Neural cell (in vitro differentiated cells): ENCODE measurements at regions not wholly inside any gene's neighbourhood (a gene's known extent, or its start where the extent isn't known, plus 50 kb on each side); places are given as distances from the start of the nearest gene placed in this dataset.

Experiments used
- H2AFZ ChIP-seq: fragments of 200-600, 300-800 bp; sonication (generic), shearing (Covaris generic); 2 replicates; pipeline ENCODE4 v1.6.0; 2014; ENCODE audit warnings: low read depth, mild to moderate bottlenecking, antibody characterized with exemption, low read length, moderate library complexity
- H3F3A ChIP-seq: fragments of 200-600 bp; shearing (Covaris generic); 2 replicates; pipeline ENCODE4 v1.6.1; 2016; ENCODE audit warnings: mild to moderate bottlenecking, moderate library complexity, mixed read lengths, antibody characterized with exemption, low read length; ENCODE audit not compliant: insufficient read depth, poor library complexity, severe bottlenecking
- H3K27ac ChIP-seq: fragments of 200-600, 300-800 bp; sonication (generic), shearing (Covaris generic); 2 replicates; pipeline ENCODE4 v1.5.1; 2014; ENCODE audit warnings: mild to moderate bottlenecking, low read length, moderate library complexity
- H3K27me3 ChIP-seq: fragments of 300-800, 200-600 bp; sonication (generic), shearing (Covaris generic); 2 replicates; pipeline ENCODE4 v1.6.0; 2014; ENCODE audit warnings: mild to moderate bottlenecking, low read depth, low read length, moderate library complexity; ENCODE audit not compliant: insufficient read depth
- H3K36me3 ChIP-seq: fragments of 300-800, 200-600 bp; sonication (generic), shearing (Covaris generic); 2 replicates; pipeline ENCODE4 v1.5.1; 2014; ENCODE audit warnings: mild to moderate bottlenecking, antibody characterized with exemption, low read length, moderate library complexity; ENCODE audit not compliant: insufficient read depth
- H3K4me2 ChIP-seq: fragments of 300-800, 200-600 bp; sonication (generic), shearing (Covaris generic); 2 replicates; pipeline ENCODE4 v1.6.0; 2014; ENCODE audit warnings: mild to moderate bottlenecking, low read length
- H3K4me3 ChIP-seq: fragments of 300-800, 200-600 bp; sonication (generic), shearing (Covaris generic); 2 replicates; pipeline ENCODE4 v1.5.1; 2014; ENCODE audit warnings: mild to moderate bottlenecking, low read length, moderate library complexity
- H3K79me2 ChIP-seq: fragments of 200-600 bp; shearing (Covaris generic); replicated peaks from 2 replicates; pipeline ENCODE4 v1.6.0; 2014; ENCODE audit warnings: mild to moderate bottlenecking, low read length, moderate library complexity; ENCODE audit not compliant: insufficient read depth
- H3K9ac ChIP-seq: fragments of 300-800, 200-600 bp; sonication (generic), shearing (Covaris generic); 2 replicates; pipeline ENCODE4 v1.6.1; 2016; ENCODE audit warnings: mild to moderate bottlenecking, low read length, mixed read lengths
- H3K9me2 ChIP-seq: fragments of 200-600 bp; shearing (Covaris generic); 2 replicates; pipeline ENCODE4 v1.6.1; 2016; ENCODE audit warnings: mild to moderate bottlenecking, low read length, mixed read lengths; ENCODE audit not compliant: insufficient read depth
- H3K9me3 ChIP-seq: fragments of 200-600, 300-800 bp; sonication (generic), shearing (Covaris generic); 2 replicates; pipeline ENCODE4 v1.6.1; 2016; ENCODE audit warnings: mild to moderate bottlenecking, mixed run types, low read length, moderate library complexity, mixed read lengths
- H4K20me1 ChIP-seq: fragments of 200-600 bp; shearing (Covaris generic); 2 replicates; pipeline ENCODE4 v1.6.1; 2016; ENCODE audit warnings: mild to moderate bottlenecking, mixed run types; ENCODE audit not compliant: insufficient read depth
- EP300 ChIP-seq: fragments of 450-650 bp; conservative IDR thresholded peaks from 2 replicates; pipeline ENCODE4 v1.6.1; 2014; ENCODE audit warnings: antibody characterized with exemption, mild to moderate bottlenecking, moderate library complexity; ENCODE audit not compliant: poor library complexity, severe bottlenecking
- EZH2 ChIP-seq: fragments of 200-600, 300-800 bp; shearing (Covaris generic), sonication (generic); IDR thresholded peaks from 2 replicates; pipeline ENCODE4 v1.6.1; 2014; ENCODE audit warnings: antibody characterized with exemption, low read length, borderline replicate concordance, mild to moderate bottlenecking; ENCODE audit not compliant: insufficient read depth, poor library complexity, severe bottlenecking
- MXI1 ChIP-seq: fragments of 450-650 bp; conservative IDR thresholded peaks from 2 replicates; pipeline ENCODE4 v1.6.1; 2014; ENCODE audit warnings: antibody characterized with exemption, mild to moderate bottlenecking; ENCODE audit not compliant: poor library complexity, severe bottlenecking
- POLR2AphosphoS5 ChIP-seq: IDR thresholded peaks from 2 replicates; pipeline ENCODE4 v1.6.1; 2012
- RAD21 ChIP-seq: fragments of 450-650 bp; conservative IDR thresholded peaks from 2 replicates; pipeline ENCODE4 v1.6.1; 2014; ENCODE audit warnings: antibody characterized with exemption, mild to moderate bottlenecking, moderate library complexity
- SMC3 ChIP-seq: fragments of 450-650 bp; conservative IDR thresholded peaks from 2 replicates; pipeline ENCODE4 v1.6.1; 2014; ENCODE audit warnings: antibody characterized with exemption, mild to moderate bottlenecking, moderate library complexity; ENCODE audit not compliant: poor library complexity
- TAF1 ChIP-seq: IDR thresholded peaks from 2 replicates; pipeline ENCODE4 v1.6.1; 2012; ENCODE audit warnings: low read depth
- TF ChIP-seq, protein P1 (sequence below): fragments of 450-650 bp; IDR thresholded peaks from 2 replicates; pipeline ENCODE4 v1.5.1; 2014; ENCODE audit warnings: antibody characterized with exemption, mild to moderate bottlenecking, moderate library complexity; ENCODE audit not compliant: poor library complexity, severe bottlenecking
- TF ChIP-seq, protein P2 (sequence below): IDR thresholded peaks from 2 replicates; pipeline ENCODE4 v1.6.1; 2012; ENCODE audit warnings: borderline replicate concordance

- Histone ChIP-seq H4K20me1 (no peaks in the 10 kb centered on the region), H3K9ac (no peak overlapping the region), H3K4me2 (no peak overlapping the region), H3K9me2 (no peaks in the 10 kb centered on the region), H3K9me3 (no peaks in the 10 kb centered on the region), H3F3A (no peaks in the 10 kb centered on the region), H3K27me3 (no peaks in the 10 kb centered on the region), H3K4me3 (no peak overlapping the region), H2AFZ (no peak overlapping the region), H3K36me3 (no peaks in the 10 kb centered on the region), H3K79me2 (no peaks in the 10 kb centered on the region), H3K27ac (no peak overlapping the region)
- TF ChIP-seq RAD21 (no peak), SMC3 (no peak)
- TF ChIP-seq, protein P1, sequence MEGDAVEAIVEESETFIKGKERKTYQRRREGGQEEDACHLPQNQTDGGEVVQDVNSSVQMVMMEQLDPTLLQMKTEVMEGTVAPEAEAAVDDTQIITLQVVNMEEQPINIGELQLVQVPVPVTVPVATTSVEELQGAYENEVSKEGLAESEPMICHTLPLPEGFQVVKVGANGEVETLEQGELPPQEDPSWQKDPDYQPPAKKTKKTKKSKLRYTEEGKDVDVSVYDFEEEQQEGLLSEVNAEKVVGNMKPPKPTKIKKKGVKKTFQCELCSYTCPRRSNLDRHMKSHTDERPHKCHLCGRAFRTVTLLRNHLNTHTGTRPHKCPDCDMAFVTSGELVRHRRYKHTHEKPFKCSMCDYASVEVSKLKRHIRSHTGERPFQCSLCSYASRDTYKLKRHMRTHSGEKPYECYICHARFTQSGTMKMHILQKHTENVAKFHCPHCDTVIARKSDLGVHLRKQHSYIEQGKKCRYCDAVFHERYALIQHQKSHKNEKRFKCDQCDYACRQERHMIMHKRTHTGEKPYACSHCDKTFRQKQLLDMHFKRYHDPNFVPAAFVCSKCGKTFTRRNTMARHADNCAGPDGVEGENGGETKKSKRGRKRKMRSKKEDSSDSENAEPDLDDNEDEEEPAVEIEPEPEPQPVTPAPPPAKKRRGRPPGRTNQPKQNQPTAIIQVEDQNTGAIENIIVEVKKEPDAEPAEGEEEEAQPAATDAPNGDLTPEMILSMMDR = no peak
These were observed 79.6 kb downstream of the ANKRD60 start for GRCh38 chr20:58148891-58149290.

GRCh38 chr20:58147628-58148370, 80.7 kb downstream of the ANKRD60 start:
- Histone ChIP-seq H3F3A (no peaks in the 10 kb centered on the region), H3K4me3 (no peak overlapping the region), H3K36me3 (no peaks in the 10 kb centered on the region), H3K27ac (no peak overlapping the region), H4K20me1 (no peaks in the 10 kb centered on the region), H3K9ac (no peak overlapping the region), H3K4me2 (no peak overlapping the region), H3K27me3 (no peaks in the 10 kb centered on the region), H3K79me2 (no peaks in the 10 kb centered on the region), H3K9me3 (no peaks in the 10 kb centered on the region), H2AFZ (no peak overlapping the region), H3K9me2 (no peaks in the 10 kb centered on the region)
- no peak for TF ChIP-seq MXI1

DNA sequence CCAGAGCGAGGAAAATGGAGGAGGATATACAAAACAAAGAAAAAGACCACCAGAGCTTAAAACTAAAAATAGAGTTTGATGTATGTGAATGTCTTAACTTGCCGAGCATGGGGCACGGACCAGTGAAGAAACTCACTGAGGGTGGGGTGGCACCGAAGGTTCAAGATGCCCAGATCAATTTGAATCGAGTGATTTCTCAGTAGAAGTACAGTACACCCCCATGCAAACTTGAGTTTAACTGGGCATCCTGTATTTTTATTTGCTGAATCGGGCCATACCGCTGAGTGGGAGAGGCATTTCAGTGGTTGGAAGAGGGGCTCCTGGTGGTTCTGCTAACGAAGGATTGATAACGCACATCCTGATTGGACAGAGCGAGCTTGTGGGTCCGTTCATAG, 81.7 kb downstream of the ANKRD60 start:
- Histone ChIP-seq H3K79me2 (no peaks in the 10 kb centered on the region), H3K9me2 (no peaks in the 10 kb centered on the region), H2AFZ (no peak overlapping the region), H3K27me3 (no peaks in the 10 kb centered on the region), H3K27ac (no peak overlapping the region), H3K4me3 (no peak overlapping the region), H3K36me3 (no peaks in the 10 kb centered on the region), H4K20me1 (no peaks in the 10 kb centered on the region), H3K9me3 (no peaks in the 10 kb centered on the region), H3K9ac (no peak overlapping the region), H3F3A (no peaks in the 10 kb centered on the region), H3K4me2 (no peak overlapping the region)
- TF ChIP-seq TAF1 (no peak), EZH2 (no peak), MXI1 (no peak), RAD21 (no peak), EP300 (no peak), POLR2AphosphoS5 (no peak), SMC3 (no peak)
- TF ChIP-seq, protein P1 = no peak
- TF ChIP-seq, protein P2, sequence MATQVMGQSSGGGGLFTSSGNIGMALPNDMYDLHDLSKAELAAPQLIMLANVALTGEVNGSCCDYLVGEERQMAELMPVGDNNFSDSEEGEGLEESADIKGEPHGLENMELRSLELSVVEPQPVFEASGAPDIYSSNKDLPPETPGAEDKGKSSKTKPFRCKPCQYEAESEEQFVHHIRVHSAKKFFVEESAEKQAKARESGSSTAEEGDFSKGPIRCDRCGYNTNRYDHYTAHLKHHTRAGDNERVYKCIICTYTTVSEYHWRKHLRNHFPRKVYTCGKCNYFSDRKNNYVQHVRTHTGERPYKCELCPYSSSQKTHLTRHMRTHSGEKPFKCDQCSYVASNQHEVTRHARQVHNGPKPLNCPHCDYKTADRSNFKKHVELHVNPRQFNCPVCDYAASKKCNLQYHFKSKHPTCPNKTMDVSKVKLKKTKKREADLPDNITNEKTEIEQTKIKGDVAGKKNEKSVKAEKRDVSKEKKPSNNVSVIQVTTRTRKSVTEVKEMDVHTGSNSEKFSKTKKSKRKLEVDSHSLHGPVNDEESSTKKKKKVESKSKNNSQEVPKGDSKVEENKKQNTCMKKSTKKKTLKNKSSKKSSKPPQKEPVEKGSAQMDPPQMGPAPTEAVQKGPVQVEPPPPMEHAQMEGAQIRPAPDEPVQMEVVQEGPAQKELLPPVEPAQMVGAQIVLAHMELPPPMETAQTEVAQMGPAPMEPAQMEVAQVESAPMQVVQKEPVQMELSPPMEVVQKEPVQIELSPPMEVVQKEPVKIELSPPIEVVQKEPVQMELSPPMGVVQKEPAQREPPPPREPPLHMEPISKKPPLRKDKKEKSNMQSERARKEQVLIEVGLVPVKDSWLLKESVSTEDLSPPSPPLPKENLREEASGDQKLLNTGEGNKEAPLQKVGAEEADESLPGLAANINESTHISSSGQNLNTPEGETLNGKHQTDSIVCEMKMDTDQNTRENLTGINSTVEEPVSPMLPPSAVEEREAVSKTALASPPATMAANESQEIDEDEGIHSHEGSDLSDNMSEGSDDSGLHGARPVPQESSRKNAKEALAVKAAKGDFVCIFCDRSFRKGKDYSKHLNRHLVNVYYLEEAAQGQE = no peak
